Transverse colon (tissue), 4 donors: ENCODE measurements at regions not wholly inside any gene's neighbourhood (a gene's known extent, or its start where the extent isn't known, plus 50 kb on each side); places are given as distances from the start of the nearest gene placed in this dataset.

Experiments used
- EP300 ChIP-seq: sonication (generic); formaldehyde crosslinking; IDR thresholded peaks from one replicate; pipeline ENCODE4 v1.6.1; 2017; ENCODE audit warnings: antibody characterized with exemption, low read depth
- POLR2A ChIP-seq: fragments of 450-650 bp; IDR thresholded peaks from one replicate; pipeline ENCODE4 v1.6.1; 2016; ENCODE audit warnings: antibody characterized with exemption, mild to moderate bottlenecking, moderate library complexity
- POLR2AphosphoS5 ChIP-seq, 3 donors: sonication (generic); formaldehyde crosslinking; IDR thresholded peaks; one replicate each; pipeline ENCODE4 v1.6.1; 2016; ENCODE audit warnings: antibody characterized with exemption in 3 of 3
- TF ChIP-seq, protein P1 (sequence below), 5 experiments: fragments of 200-600 bp in 3 of 5; fragments of 450-650 bp in 2 of 5; sonication (generic) in 3 of 5; IDR thresholded peaks; 1 replicate in 2 of 5; 2 replicates in 3 of 5; pipeline ENCODE4 v1.5.1; 2016 to 2017; ENCODE audit warnings: antibody characterized with exemption in 5 of 5, inconsistent platforms in 3 of 5, mild to moderate bottlenecking in 2 of 5, moderate library complexity in 1 of 5

DNA sequence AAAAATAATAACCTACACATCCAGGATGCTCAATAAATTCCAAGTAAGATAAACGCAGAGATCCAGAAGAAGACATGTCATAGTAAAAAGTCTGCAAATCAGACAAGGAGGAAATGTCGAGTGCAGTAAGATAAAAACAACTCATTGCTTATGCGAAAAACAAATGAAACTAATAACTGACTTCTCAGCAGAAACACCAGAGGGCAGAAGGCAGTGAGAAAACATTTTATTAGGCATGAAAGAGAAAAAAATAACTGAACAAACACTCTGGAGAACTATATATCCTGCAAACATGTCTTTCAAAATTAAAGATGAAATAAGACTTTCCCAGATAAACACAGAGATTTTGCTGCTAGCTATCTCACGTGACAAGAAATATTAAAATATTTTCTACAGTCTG is 201.3 kb upstream of the CTSO start:
- TF ChIP-seq, protein P1, sequence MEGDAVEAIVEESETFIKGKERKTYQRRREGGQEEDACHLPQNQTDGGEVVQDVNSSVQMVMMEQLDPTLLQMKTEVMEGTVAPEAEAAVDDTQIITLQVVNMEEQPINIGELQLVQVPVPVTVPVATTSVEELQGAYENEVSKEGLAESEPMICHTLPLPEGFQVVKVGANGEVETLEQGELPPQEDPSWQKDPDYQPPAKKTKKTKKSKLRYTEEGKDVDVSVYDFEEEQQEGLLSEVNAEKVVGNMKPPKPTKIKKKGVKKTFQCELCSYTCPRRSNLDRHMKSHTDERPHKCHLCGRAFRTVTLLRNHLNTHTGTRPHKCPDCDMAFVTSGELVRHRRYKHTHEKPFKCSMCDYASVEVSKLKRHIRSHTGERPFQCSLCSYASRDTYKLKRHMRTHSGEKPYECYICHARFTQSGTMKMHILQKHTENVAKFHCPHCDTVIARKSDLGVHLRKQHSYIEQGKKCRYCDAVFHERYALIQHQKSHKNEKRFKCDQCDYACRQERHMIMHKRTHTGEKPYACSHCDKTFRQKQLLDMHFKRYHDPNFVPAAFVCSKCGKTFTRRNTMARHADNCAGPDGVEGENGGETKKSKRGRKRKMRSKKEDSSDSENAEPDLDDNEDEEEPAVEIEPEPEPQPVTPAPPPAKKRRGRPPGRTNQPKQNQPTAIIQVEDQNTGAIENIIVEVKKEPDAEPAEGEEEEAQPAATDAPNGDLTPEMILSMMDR (IDR thresholded peaks at IDR 0.05) = no peak
- no peak for TF ChIP-seq POLR2A
- no peak for TF ChIP-seq EP300
- no peak for TF ChIP-seq POLR2AphosphoS5 (IDR thresholded peaks at IDR 0.05)
